ENCODE measurements at regions not wholly inside any gene's neighbourhood (a gene's known extent, or its start where the extent isn't known, plus 50 kb on each side); places are given as distances from the start of the nearest gene placed in this dataset.

- TF ChIP-seq CTCF (IDR thresholded peaks at IDR 0.05) (no peak), POLR2A (IDR thresholded peaks at IDR 0.05) (no peak)
These were observed 117.2 kb downstream of the OR2K2 start for GRCh38 chr9:111212874-111213273.
